Sigmoid colon (tissue), 4 donors: ENCODE measurements at regions not wholly inside any gene's neighbourhood (a gene's known extent, or its start where the extent isn't known, plus 50 kb on each side); places are given as distances from the start of the nearest gene placed in this dataset.

Experiments used
- EP300 ChIP-seq, 4 donors: sonication (generic); formaldehyde crosslinking; IDR thresholded peaks; one replicate each; pipeline ENCODE4 v1.6.1; 2017; ENCODE audit warnings: antibody characterized with exemption in 4 of 4
- POLR2A ChIP-seq, 2 donors: fragments of 450-650 bp; IDR thresholded peaks; one replicate each; pipeline ENCODE4 v1.6.1; 2016; ENCODE audit warnings: antibody characterized with exemption in 2 of 2, mild to moderate bottlenecking in 2 of 2, moderate library complexity in 2 of 2
- POLR2AphosphoS5 ChIP-seq, 4 donors: sonication (generic); formaldehyde crosslinking; IDR thresholded peaks; one replicate each; pipeline ENCODE4 v1.6.1; 2017; ENCODE audit warnings: antibody characterized with exemption in 4 of 4
- TF ChIP-seq, protein P1 (sequence below), 4 experiments: fragments of 450-650 bp in 3 of 4; fragments of 200-600 bp in 1 of 4; IDR thresholded peaks; one replicate each; pipeline ENCODE4 v1.5.1; 2016 to 2019; ENCODE audit warnings: antibody characterized with exemption in 4 of 4, mild to moderate bottlenecking in 3 of 4, moderate library complexity in 2 of 4

DNA sequence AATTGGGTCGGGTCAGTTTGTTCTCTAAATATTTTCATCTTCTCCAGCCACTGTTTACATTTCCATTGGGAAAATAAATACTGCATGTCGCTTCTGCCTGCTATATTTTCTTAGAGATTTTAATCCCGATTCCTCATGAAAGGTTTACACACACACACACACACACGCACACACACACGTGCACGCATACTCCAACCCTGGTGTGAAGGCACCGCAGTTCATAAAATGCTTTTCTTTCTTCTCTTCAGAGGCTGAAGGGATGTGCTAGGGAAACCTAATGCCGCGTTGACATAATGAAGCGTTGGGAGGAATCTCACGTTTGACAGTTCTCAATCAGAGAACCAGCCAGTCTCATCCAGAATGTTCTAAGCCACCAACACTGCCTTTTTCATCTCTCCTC lies 222.9 kb upstream of the IRX3 start:
- TF ChIP-seq, protein P1, sequence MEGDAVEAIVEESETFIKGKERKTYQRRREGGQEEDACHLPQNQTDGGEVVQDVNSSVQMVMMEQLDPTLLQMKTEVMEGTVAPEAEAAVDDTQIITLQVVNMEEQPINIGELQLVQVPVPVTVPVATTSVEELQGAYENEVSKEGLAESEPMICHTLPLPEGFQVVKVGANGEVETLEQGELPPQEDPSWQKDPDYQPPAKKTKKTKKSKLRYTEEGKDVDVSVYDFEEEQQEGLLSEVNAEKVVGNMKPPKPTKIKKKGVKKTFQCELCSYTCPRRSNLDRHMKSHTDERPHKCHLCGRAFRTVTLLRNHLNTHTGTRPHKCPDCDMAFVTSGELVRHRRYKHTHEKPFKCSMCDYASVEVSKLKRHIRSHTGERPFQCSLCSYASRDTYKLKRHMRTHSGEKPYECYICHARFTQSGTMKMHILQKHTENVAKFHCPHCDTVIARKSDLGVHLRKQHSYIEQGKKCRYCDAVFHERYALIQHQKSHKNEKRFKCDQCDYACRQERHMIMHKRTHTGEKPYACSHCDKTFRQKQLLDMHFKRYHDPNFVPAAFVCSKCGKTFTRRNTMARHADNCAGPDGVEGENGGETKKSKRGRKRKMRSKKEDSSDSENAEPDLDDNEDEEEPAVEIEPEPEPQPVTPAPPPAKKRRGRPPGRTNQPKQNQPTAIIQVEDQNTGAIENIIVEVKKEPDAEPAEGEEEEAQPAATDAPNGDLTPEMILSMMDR (IDR thresholded peaks at IDR 0.05): no peak
- TF ChIP-seq EP300 (IDR thresholded peaks at IDR 0.05) (no peak), POLR2A (IDR thresholded peaks at IDR 0.05) (no peak), POLR2AphosphoS5 (IDR thresholded peaks at IDR 0.05) (no peak)
